DOHH2 (cell line): ENCODE measurements at regions not wholly inside any gene's neighbourhood (a gene's known extent, or its start where the extent isn't known, plus 50 kb on each side); places are given as distances from the start of the nearest gene placed in this dataset.

Experiments
- CTCF ChIP-seq: fragments of 200-600 bp; sonication (generic); IDR thresholded peaks from one replicate; pipeline ENCODE4 v1.5.1; 2014; ENCODE audit warnings: antibody characterized with exemption, mild to moderate bottlenecking, low read depth, low read length; ENCODE audit not compliant: poor library complexity, severe bottlenecking
- EZH2phosphoT487 ChIP-seq: fragments of 200-600 bp; sonication (generic); IDR thresholded peaks from 2 replicates; pipeline ENCODE4 v1.6.1; 2017; ENCODE audit warnings: borderline replicate concordance, mild to moderate bottlenecking, antibody characterized with exemption, low read length, moderate library complexity, mixed read lengths

DNA sequence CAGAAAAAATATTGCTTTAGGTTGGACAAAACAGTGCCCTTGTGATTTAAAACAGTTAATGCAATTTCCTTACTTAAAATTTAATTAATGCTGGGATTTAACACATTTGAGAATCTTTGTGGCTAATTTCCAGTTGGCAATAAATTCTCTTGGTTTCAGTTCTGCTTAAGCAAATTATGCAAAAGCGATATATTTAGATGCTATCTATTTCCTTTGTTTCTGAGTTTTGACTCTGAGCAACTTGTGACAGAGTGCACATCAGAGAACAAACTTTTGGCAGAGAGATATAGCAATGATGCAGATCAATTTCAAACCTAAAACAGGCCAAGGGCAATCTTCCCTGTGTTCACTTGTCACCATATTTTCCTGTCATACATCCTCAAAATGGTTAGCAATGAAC is 933.6 kb upstream of the ZWINT start:
- TF ChIP-seq CTCF (no peak), EZH2phosphoT487 (no peak)
